HepG2 (cell line): ENCODE measurements at regions not wholly inside any gene's neighbourhood (a gene's known extent, or its start where the extent isn't known, plus 50 kb on each side); places are given as distances from the start of the nearest gene placed in this dataset.

Experiments
- ATAC-seq: fragments of 200-7000 bp; cut with Tn5 transposase; 3 replicates; pipeline ENCODE4 v1.9.1; 2020; ENCODE audit warnings: mild to moderate bottlenecking, moderate library complexity
- BruUV-seq: library from RNA; stranded (reverse); fragments of 400-500 nt; replicated peaks from 2 replicates; lab custom pipeline; 2021; lab: Mats Ljungman, UMichigan
- CTCF ChIA-PET: fragments of 300-600 bp; formaldehyde crosslinking; extraction: SDS; loops from one replicate; lab custom pipeline; 2021; ENCODE audit warnings: low total read pairs, inconsistent platforms, low intra/inter-chr PET ratio; lab: Yijun Ruan, JAX
- POLR2A ChIA-PET: fragments of 350-600 bp; sonication (Branson Sonifier 250); formaldehyde crosslinking; loops from one replicate; lab custom pipeline; 2020; ENCODE audit warnings: antibody characterized with exemption, inconsistent platforms; lab: Yijun Ruan, JAX
- DNase-seq: peaks from one replicate; pipeline ENCODE4 v3.0.0-alpha.2; 2015; ENCODE audit warnings: low spot score
- FAIRE-seq: peaks from 3 replicates; lab custom pipeline; 2011; peaks lifted over from hg19 to GRCh38; lab: Jason Lieb, UNC
- H2AFZ ChIP-seq: one replicate; pipeline ENCODE4 v1.6.1; 2011; ENCODE audit warnings: low read length, inconsistent platforms
- H3K27ac ChIP-seq: fragments of 300-600 bp; 3 replicates; pipeline ENCODE4 v1.8.0; 2011; ENCODE audit warnings: mixed run types, mild to moderate bottlenecking, mixed read lengths, low read length, inconsistent platforms; ENCODE audit not compliant: insufficient read depth; ENCODE audit errors: extremely low read length
- H3K27me3 ChIP-seq, 2 experiments: fragments of 200-600 bp in 1 of 2; 2 replicates in 1 of 2; 3 replicates in 1 of 2; pipeline versions ENCODE4 v1.6.0 to v1.8.0; 2011; ENCODE audit warnings: low read length in 2 of 2, mild to moderate bottlenecking in 2 of 2, moderate library complexity in 2 of 2, inconsistent platforms in 1 of 2; ENCODE audit not compliant: insufficient read depth in 2 of 2, control insufficient read depth in 1 of 2
- H3K36me3 ChIP-seq, 2 experiments: fragments of 200-600 bp in 1 of 2; replicated peaks in 1 of 2; 2 replicates in 1 of 2; 3 replicates in 1 of 2; pipeline versions ENCODE4 v1.5.1 to v1.8.0; 2011; ENCODE audit warnings: low read length in 2 of 2, inconsistent platforms in 1 of 2; ENCODE audit not compliant: insufficient read depth in 2 of 2, control insufficient read depth in 1 of 2
- H3K4me1 ChIP-seq: 2 replicates; pipeline ENCODE4 v1.5.1; 2012; ENCODE audit warnings: low read length, inconsistent platforms; ENCODE audit not compliant: insufficient read depth
- H3K4me2 ChIP-seq: 2 replicates; pipeline ENCODE4 v1.6.0; 2011; ENCODE audit warnings: low read depth, low read length, inconsistent platforms
- H3K4me3 ChIP-seq, 3 experiments: fragments of 200-600 bp in 1 of 3; sonication (generic), shearing (Covaris generic) in 1 of 3; replicated peaks in 1 of 3; 2 replicates each; pipeline ENCODE4 v1.5.1; 2011 to 2016; ENCODE audit warnings: low read length in 3 of 3, inconsistent platforms in 2 of 3, low read depth in 2 of 3, mild to moderate bottlenecking in 2 of 3, control low read depth in 1 of 3, mixed read lengths in 1 of 3; ENCODE audit not compliant: insufficient read depth in 1 of 3
- H3K79me2 ChIP-seq: one replicate; pipeline ENCODE4 v1.6.1; 2011; ENCODE audit warnings: low read length, inconsistent platforms; ENCODE audit not compliant: insufficient read depth
- H3K9ac ChIP-seq: 2 replicates; pipeline ENCODE4 v1.6.0; 2011; ENCODE audit warnings: mild to moderate bottlenecking, low read depth, low read length, inconsistent platforms; ENCODE audit not compliant: insufficient read depth
- H3K9me3 ChIP-seq: 2 replicates; pipeline ENCODE4 v1.5.1; 2012; ENCODE audit warnings: mild to moderate bottlenecking, low read length
- H4K20me1 ChIP-seq: 2 replicates; pipeline ENCODE4 v1.6.0; 2011; ENCODE audit warnings: inconsistent platforms, mild to moderate bottlenecking, low read length, moderate library complexity; ENCODE audit not compliant: insufficient read depth
- AGO2 ChIP-seq: fragments of 200-400 bp; formaldehyde crosslinking; optimal IDR thresholded peaks from 2 replicates; pipeline ENCODE3; 2017; ENCODE audit warnings: mild to moderate bottlenecking, low read depth, low read length, moderate library complexity
- ARHGAP35 ChIP-seq: sonication (generic); formaldehyde crosslinking; IDR thresholded peaks from 2 replicates; pipeline ENCODE4 v1.9.0; 2022; ENCODE audit warnings: mild to moderate bottlenecking, inconsistent platforms, moderate library complexity, missing genetic modification reagents, borderline replicate concordance
- BHLHE40 ChIP-seq: IDR thresholded peaks from 2 replicates; pipeline ENCODE4 v1.6.1; 2011; ENCODE audit warnings: low read length, improper control_type of control experiment
- BRD4 ChIP-seq: sonication (generic); formaldehyde crosslinking; IDR thresholded peaks from 2 replicates; pipeline ENCODE4 v1.4.0; 2020; ENCODE audit warnings: missing genetic modification reagents
- CENPT ChIP-seq: sonication (generic); formaldehyde crosslinking; IDR thresholded peaks from 2 replicates; pipeline ENCODE4 v1.8.0; 2022; ENCODE audit warnings: low read depth, mild to moderate bottlenecking, moderate library complexity, missing genetic modification reagents
- GTF2F1 ChIP-seq: fragments of 150-350 bp; IDR thresholded peaks from 2 replicates; pipeline ENCODE4 v1.6.1; 2014; ENCODE audit warnings: low read length
- HINFP ChIP-seq: sonication (generic); formaldehyde crosslinking; IDR thresholded peaks from 2 replicates; pipeline ENCODE4 v1.4.0; 2020; ENCODE audit warnings: low read depth, mild to moderate bottlenecking, missing genetic modification reagents
- PHF20 ChIP-seq: sonication (generic); formaldehyde crosslinking; IDR thresholded peaks from 2 replicates; pipeline ENCODE4 v1.5.0; 2020; ENCODE audit warnings: mild to moderate bottlenecking, missing genetic modification reagents
- SRSF4 ChIP-seq: fragments of 200-400 bp; formaldehyde crosslinking; IDR thresholded peaks from one replicate; pipeline ENCODE4 v1.6.1; 2018; ENCODE audit warnings: mild to moderate bottlenecking, low read depth, low read length, moderate library complexity; ENCODE audit not compliant: poor library complexity, severe bottlenecking
- TARDBP ChIP-seq: sonication (generic); formaldehyde crosslinking; IDR thresholded peaks from 2 replicates; pipeline ENCODE4 v1.8.0; 2022; ENCODE audit warnings: mild to moderate bottlenecking, missing genetic modification reagents
- TIGD3 ChIP-seq: sonication (generic); formaldehyde crosslinking; IDR thresholded peaks from 2 replicates; pipeline ENCODE4 v1.5.1; 2020; ENCODE audit warnings: mild to moderate bottlenecking, missing genetic modification reagents, borderline replicate concordance
- ZNF17 ChIP-seq: sonication (generic); formaldehyde crosslinking; IDR thresholded peaks from 2 replicates; pipeline ENCODE4 v1.5.0; 2020; ENCODE audit warnings: mild to moderate bottlenecking, missing genetic modification reagents
- ZNF557 ChIP-seq: sonication (generic); formaldehyde crosslinking; IDR thresholded peaks from 2 replicates; pipeline ENCODE4 v1.4.0; 2020; ENCODE audit warnings: missing genetic modification reagents
- ZNF558 ChIP-seq: sonication (generic); formaldehyde crosslinking; IDR thresholded peaks from 2 replicates; pipeline ENCODE4 v1.9.0; 2022; ENCODE audit warnings: mild to moderate bottlenecking, missing genetic modification reagents, borderline replicate concordance
- ZNF850 ChIP-seq: sonication (generic); formaldehyde crosslinking; conservative IDR thresholded peaks from 2 replicates; pipeline ENCODE4 v1.9.0; 2021; ENCODE audit warnings: mild to moderate bottlenecking, missing genetic modification reagents
- WGBS: methylation state at CpG from one replicate; pipeline ENCODE4 v1.1.6; 2017; ENCODE audit warnings: low lambda C conversion rate; 5-methylcytosine and 5-hydroxymethylcytosine counted together
- in situ Hi-C: cut with HindIII; loops from 2 replicates; pipeline ENCODE4 v1.10.0; 2017; ENCODE audit warnings: low pct_unique_long_range_greater_than_20kb; ENCODE audit not compliant: extremely low pct_ligation_motif_present
- intact Hi-C: fragments of 100-400 bp; cut with micrococcal nuclease; formaldehyde crosslinking; loops from one replicate; pipeline ENCODE4 v1.10.0; 2022; ENCODE audit not compliant: unreplicated experiment

- no peak for TF ChIP-seq ZNF17 (CRISPR knock-in tag)
- TF ChIP-seq, all 625 proteins: peak for 0
These were observed 1623.3 kb upstream of the B3GALT2 start (continued) for GRCh38 chr1:194809665-194810064.

- no peak for ATAC-seq
- Histone ChIP-seq H4K20me1 (no peaks in the 10 kb centered on the region), H3K9me3 (no peaks in the 10 kb centered on the region), H3K27me3 (no peaks in the 10 kb centered on the region; a peak in 1 of 5 replicates), H3K79me2 (no peaks in the 10 kb centered on the region), H3K4me3 (no peak overlapping the region), H2AFZ (no peak overlapping the region), H3K36me3 (no peaks in the 10 kb centered on the region), H3K4me1 (no peaks in the 10 kb centered on the region), H3K4me2 (no peak overlapping the region), H3K27ac (no peak overlapping the region), H3K9ac (no peak overlapping the region)
- TF ChIP-seq TARDBP (CRISPR knock-in tag) (no peak), BHLHE40 (no peak), AGO2 (no peak), CENPT (CRISPR knock-in tag) (no peak), HINFP (CRISPR knock-in tag) (no peak), ZNF557 (CRISPR knock-in tag) (no peak), ARHGAP35 (CRISPR knock-in tag) (no peak), TIGD3 (no peak), PHF20 (CRISPR knock-in tag) (no peak), BRD4 (CRISPR knock-in tag) (no peak), ZNF850 (CRISPR knock-in tag) (no peak), SRSF4 (no peak), ZNF558 (CRISPR knock-in tag) (no peak), GTF2F1 (no peak)
- 4% methylated on average over 3 of the region's 3 CpGs for WGBS
- CTCF ChIA-PET, result no interaction called here
- intact Hi-C loops, result no loop called here
- in situ Hi-C loops, result no loop called here
- BruUV-seq, result no TSS peak
- DNase-seq, result no peak
- FAIRE-seq, result no peak
- POLR2A ChIA-PET, result no interaction called here
These were observed 1622.8 kb upstream of the B3GALT2 start for GRCh38 chr1:194809215-194809614.
